Skeletal muscle tissue (tissue), 3 donors: ENCODE measurements at regions not wholly inside any gene's neighbourhood (a gene's known extent, or its start where the extent isn't known, plus 50 kb on each side); places are given as distances from the start of the nearest gene placed in this dataset.

Source experiments
- H3K27ac ChIP-seq: one replicate; pipeline ENCODE4 v1.7.0; 2013; ENCODE audit warnings: mild to moderate bottlenecking, low read depth, low read length, inconsistent platforms
- H3K27me3 ChIP-seq, 3 donors: one replicate each; pipeline ENCODE4 v1.7.0; 2013; ENCODE audit warnings: low read length in 3 of 3; ENCODE audit not compliant: control insufficient read depth in 3 of 3, insufficient read depth in 3 of 3
- H3K36me3 ChIP-seq, 3 donors: one replicate each; pipeline ENCODE4 v1.7.0; 2013; ENCODE audit warnings: low read length in 3 of 3; ENCODE audit not compliant: control insufficient read depth in 3 of 3, insufficient read depth in 3 of 3
- H3K4me1 ChIP-seq, 3 donors: one replicate each; pipeline ENCODE4 v1.7.0; 2013; ENCODE audit warnings: low read length in 3 of 3, mild to moderate bottlenecking in 3 of 3; ENCODE audit not compliant: control insufficient read depth in 3 of 3, insufficient read depth in 3 of 3
- H3K4me3 ChIP-seq, 3 donors: one replicate each; pipeline ENCODE4 v1.7.0; 2013; ENCODE audit warnings: low read length in 3 of 3
- H3K9ac ChIP-seq, 3 donors: one replicate each; pipeline ENCODE4 v1.7.0; 2013; ENCODE audit warnings: low read length in 3 of 3, mild to moderate bottlenecking in 3 of 3, moderate library complexity in 2 of 3, low read depth in 1 of 3
- H3K9me3 ChIP-seq, 3 donors: one replicate each; pipeline ENCODE4 v1.7.0; 2013; ENCODE audit warnings: low read length in 3 of 3; ENCODE audit not compliant: control insufficient read depth in 3 of 3
- donor health status: Osteomylitis.

- Histone ChIP-seq H3K4me3 (no peak overlapping the region), H3K4me1 (no peaks in the 10 kb centered on the region), H3K36me3 (no peaks in the 10 kb centered on the region), H3K9ac (no peak overlapping the region), H3K27ac (no peak overlapping the region), H3K27me3 (no peaks in the 10 kb centered on the region), H3K9me3 (no peaks in the 10 kb centered on the region)
Observed at GRCh38 chr5:61215996-61216395, 53.7 kb upstream of the SMIM15 start.

DNA sequence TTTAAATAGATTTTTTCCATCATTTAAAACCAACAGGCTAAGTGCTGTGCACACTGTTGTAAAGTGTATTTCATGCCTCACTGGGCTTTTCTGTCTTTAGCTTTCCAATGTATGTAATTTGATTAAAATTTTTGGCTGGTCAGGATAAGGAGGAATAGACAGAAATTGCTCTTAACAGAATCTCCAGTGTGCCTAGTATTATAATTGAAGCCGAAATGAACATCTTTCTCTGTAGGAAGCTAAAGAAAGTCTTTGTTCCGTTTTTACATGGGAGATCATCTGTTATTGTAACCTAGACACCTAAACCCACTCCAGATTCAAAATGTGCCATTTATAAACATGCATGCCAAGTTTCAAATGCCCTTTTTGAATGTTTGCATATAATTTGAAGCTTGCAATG, 54.5 kb upstream of the SMIM15 start:
- peaks cover 0 to under 1% (median 0%) of the 10 kb centered on the region in 3 donors for H3K9me3 ChIP-seq
- H3K4me1 ChIP-seq, result no peaks in the 10 kb centered on the region
- no peak overlapping the region for H3K9ac ChIP-seq
- no peak overlapping the region for H3K27ac ChIP-seq
- no peaks in the 10 kb centered on the region for H3K36me3 ChIP-seq
- H3K27me3 ChIP-seq, result no peaks in the 10 kb centered on the region
- H3K4me3 ChIP-seq, result no peak overlapping the region

GRCh38 chr5:61217214-61217613, 54.9 kb upstream of the SMIM15 start:
- Histone ChIP-seq H3K27ac (no peak overlapping the region), H3K27me3 (no peaks in the 10 kb centered on the region), H3K4me3 (no peak overlapping the region), H3K36me3 (no peaks in the 10 kb centered on the region), H3K9ac (no peak overlapping the region), H3K9me3 (peaks cover 0 to 4% (median 0%) of the 10 kb centered on the region in 3 donors), H3K4me1 (no peaks in the 10 kb centered on the region)

DNA sequence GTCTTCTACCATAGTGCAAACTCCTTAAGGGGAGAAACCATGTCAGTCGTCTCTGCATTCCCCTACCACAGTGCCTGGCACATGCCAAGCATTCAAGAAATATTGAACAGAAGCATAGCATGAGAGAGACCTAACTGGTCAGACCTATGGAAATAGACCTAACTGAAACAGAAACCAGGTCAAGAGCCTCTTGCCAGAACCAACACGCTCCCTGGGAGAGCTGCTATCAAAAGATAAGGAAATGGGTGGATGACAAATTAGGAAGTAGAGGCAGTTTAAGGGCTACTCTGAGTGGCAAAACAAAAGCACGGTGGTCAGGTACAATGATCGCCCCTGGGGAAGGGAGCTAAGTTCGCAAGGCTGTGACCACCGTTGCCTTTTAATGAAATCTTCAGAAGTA, 66.0 kb upstream of the SMIM15 start:
- Histone ChIP-seq H3K27me3 (peaks cover 0 to 3% (median 0%) of the 10 kb centered on the region in 3 donors), H3K27ac (no peak overlapping the region), H3K4me3 (no peak overlapping the region), H3K9me3 (peaks cover 0 to 5% (median 0%) of the 10 kb centered on the region in 3 donors), H3K36me3 (no peaks in the 10 kb centered on the region), H3K9ac (no peak overlapping the region), H3K4me1 (peaks cover 0 to 13% (median 2%) of the 10 kb centered on the region in 3 donors)

DNA sequence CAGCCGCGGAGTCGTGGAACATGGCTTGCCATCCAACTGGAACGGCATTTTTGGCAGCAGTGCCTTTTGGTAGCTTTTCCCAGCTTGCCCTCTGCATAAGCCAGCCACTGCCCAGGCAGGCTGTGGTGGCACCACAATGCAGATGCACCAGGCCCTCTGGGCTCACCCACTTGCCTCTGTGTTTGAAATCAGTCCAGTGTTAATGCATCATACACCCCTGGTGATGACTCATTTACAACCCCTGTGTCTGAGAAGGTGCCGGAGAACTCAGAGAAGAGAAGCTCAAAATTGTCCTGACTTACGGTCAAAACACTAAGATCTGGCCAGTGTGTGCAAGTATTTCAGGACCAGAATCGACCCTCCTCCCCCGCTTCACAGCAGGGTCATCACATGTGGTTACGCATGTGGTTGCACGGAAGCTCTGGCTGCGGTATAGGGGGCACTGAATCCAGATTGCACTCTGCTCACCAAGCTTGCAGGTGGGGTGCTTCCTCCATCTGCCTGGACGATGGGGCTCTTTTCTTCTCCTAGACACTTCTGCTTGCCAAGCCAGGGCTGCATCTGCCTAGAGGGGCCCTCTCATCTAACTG, 66.5 kb upstream of the SMIM15 start:
- no peak overlapping the region for H3K9ac ChIP-seq
- peaks cover 0 to 3% (median 0%) of the 10 kb centered on the region in 3 donors for H3K27me3 ChIP-seq
- H3K9me3 ChIP-seq, result peaks cover 0 to 5% (median 0%) of the 10 kb centered on the region in 3 donors
- peaks cover 0 to 13% (median 2%) of the 10 kb centered on the region in 3 donors for H3K4me1 ChIP-seq
- no peak overlapping the region for H3K27ac ChIP-seq
- no peak overlapping the region for H3K4me3 ChIP-seq
- H3K36me3 ChIP-seq, result no peaks in the 10 kb centered on the region

DNA sequence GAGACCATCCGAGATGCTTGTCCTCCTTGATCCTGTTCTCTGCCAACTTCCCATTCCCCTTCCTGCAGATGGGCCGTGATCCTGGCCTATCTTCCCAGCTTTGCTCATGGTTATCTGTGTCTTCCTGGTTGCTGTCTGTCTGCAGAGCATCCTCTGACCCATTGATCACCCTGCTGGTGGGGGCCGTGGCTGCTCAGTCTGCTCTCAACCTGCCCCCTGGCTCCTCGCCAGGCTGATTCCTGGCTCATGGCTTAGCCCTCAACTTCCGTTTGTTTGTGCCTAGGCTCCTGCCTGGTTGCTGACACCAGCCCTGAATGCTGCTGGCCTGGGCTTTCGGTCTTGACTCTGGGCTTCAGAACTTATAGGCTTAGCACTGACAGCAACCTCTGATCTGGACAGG, 67.1 kb upstream of the SMIM15 start:
- H3K9ac ChIP-seq, result no peak overlapping the region
- H3K9me3 ChIP-seq, result peaks cover 0 to 5% (median 0%) of the 10 kb centered on the region in 3 donors
- no peak overlapping the region for H3K4me3 ChIP-seq
- no peaks in the 10 kb centered on the region for H3K36me3 ChIP-seq
- peaks cover 0 to 3% (median 0%) of the 10 kb centered on the region in 3 donors for H3K27me3 ChIP-seq
- peaks cover 0 to 13% (median 2%) of the 10 kb centered on the region in 3 donors for H3K4me1 ChIP-seq
- H3K27ac ChIP-seq, result no peak overlapping the region

GRCh38 chr5:61230492-61230891, 68.2 kb upstream of the SMIM15 start:
- Histone ChIP-seq H3K36me3 (no peaks in the 10 kb centered on the region), H3K27ac (no peak overlapping the region), H3K4me1 (peaks cover 0 to 13% (median 2%) of the 10 kb centered on the region in 3 donors), H3K9ac (no peak overlapping the region), H3K27me3 (peaks cover 0 to 3% (median 0%) of the 10 kb centered on the region in 3 donors), H3K4me3 (no peak overlapping the region), H3K9me3 (peaks cover 0 to 5% (median 0%) of the 10 kb centered on the region in 3 donors)

- no peak overlapping the region for H3K4me3 ChIP-seq
- peaks cover 0 to 13% (median 2%) of the 10 kb centered on the region in 3 donors for H3K4me1 ChIP-seq
- peaks cover 0 to 5% (median 0%) of the 10 kb centered on the region in 3 donors for H3K9me3 ChIP-seq
- no peaks in the 10 kb centered on the region for H3K36me3 ChIP-seq
- no peak overlapping the region for H3K9ac ChIP-seq
- H3K27ac ChIP-seq, result no peak overlapping the region
- H3K27me3 ChIP-seq, result peaks cover 0 to 3% (median 0%) of the 10 kb centered on the region in 3 donors
Observed at GRCh38 chr5:61231813-61232212, 69.5 kb upstream of the SMIM15 start.

DNA sequence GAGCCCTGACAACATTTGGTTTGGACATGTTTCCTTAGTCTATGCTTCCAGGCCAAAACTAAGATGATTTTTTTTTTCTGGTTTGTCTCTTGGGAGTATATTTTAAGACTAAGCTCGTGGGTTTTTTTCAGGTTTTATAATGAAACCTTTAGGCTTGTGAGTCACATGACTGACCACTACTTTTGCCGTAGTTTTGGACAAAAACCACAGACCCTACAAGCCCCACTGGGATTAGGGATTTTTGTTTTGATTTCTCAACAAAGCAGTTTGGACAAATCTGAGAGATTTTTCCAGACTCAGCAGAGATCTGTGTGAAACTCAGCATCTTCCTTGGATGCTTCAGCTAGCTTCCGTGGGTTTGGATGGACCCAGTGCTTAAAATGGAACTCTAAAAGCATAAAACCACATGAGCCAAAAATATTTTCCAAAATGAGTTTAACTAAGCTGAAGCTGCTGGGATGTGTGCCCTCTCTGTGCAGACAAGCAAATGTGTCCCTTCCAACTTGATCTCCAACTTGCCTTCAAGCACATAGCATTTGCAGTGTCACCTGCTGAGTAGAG, 70.3 kb upstream of the SMIM15 start:
- H3K9me3 ChIP-seq, result peaks cover 0 to 5% (median 0%) of the 10 kb centered on the region in 3 donors
- no peak overlapping the region for H3K27ac ChIP-seq
- peaks cover 0 to 3% (median 0%) of the 10 kb centered on the region in 3 donors for H3K27me3 ChIP-seq
- no peaks in the 10 kb centered on the region for H3K36me3 ChIP-seq
- no peak overlapping the region for H3K9ac ChIP-seq
- H3K4me1 ChIP-seq, result peaks cover 0 to 13% (median 2%) of the 10 kb centered on the region in 3 donors
- H3K4me3 ChIP-seq, result no peak overlapping the region

DNA sequence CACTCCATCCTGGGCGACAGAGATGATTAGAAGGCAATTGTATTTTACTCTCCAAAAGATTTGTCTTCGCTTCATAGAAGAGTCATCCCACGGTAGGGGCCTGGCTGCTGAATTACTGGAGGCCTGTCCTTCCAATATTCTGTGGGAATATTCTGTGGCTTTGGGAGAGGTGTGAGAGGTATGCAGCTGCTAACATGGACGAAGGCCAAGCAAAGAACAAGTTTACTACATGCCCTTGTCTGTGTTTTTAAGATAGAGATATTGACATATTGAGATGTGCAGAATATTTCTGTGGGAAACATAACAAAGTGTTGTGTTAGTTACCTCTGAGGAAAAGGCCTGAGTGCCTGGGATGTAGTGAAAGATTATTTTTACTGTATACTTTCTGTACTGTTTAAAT, 71.8 kb upstream of the SMIM15 start:
- Histone ChIP-seq H3K4me1 (peaks cover 0 to 5% (median 2%) of the 10 kb centered on the region in 3 donors), H3K9me3 (peaks cover 0 to 5% (median 0%) of the 10 kb centered on the region in 3 donors), H3K9ac (no peak overlapping the region), H3K27ac (no peak overlapping the region), H3K4me3 (no peak overlapping the region), H3K36me3 (no peaks in the 10 kb centered on the region), H3K27me3 (peaks cover 0 to 2% (median 0%) of the 10 kb centered on the region in 3 donors)
